HG03442 (cell line): ENCODE measurements at regions not wholly inside any gene's neighbourhood (a gene's known extent, or its start where the extent isn't known, plus 50 kb on each side); places are given as distances from the start of the nearest gene placed in this dataset.
A peak's percentile ranks its signal among the peaks of the same experiment; 100 is the strongest.
"Not testable (repeated sequence)": the region's sequence is repeated elsewhere in the genome, so short reads cannot be mapped to it uniquely, and the experiment has no call there.

Experiments
- ATAC-seq: cut with Tn5 transposase; IDR thresholded peaks from one replicate; pipeline ENCODE4 v1.9.1; 2021; ENCODE audit warnings: mild to moderate bottlenecking, moderate library complexity; ENCODE audit not compliant: unreplicated experiment

DNA sequence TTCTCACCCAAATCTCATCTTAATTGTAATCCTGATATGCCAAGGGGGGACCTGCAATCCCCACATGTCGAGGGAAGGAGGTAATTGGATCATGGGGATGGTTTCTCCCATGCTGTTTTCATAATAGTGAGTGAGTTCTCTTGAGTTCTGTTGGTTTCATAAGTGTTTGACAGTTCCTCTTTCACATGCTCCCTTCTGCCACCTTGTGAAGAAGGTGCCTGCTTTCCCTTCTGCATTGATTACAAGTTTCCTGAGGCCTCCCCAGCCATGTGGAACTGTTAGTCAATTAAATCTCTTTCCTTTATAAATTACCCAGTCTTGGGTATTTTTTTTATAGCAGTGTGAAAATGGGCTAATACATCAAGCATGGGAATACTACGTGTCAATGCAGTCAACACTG is 925.0 kb upstream of the MAN1A1 start:
- peak; percentile 71 for ATAC-seq

DNA sequence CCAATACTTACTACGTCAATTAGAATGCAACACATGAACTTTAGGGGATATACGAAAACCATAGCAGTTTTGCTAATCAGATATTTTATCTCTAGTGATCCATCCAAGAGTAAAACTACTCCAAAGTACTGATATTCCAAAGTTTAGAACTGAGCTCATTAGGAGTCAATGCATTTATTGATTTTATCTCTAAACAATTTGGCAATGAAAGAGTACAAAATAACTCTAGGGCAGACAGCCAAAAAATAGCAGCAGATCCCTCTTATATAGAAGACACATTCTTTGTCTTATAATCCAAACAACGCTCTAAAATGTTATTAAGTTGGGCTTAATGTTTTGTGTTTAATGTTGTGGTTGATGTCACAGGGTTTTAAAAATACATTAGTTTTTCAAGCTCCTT is 923.9 kb upstream of the MAN1A1 start:
- ATAC-seq = no peak

DNA sequence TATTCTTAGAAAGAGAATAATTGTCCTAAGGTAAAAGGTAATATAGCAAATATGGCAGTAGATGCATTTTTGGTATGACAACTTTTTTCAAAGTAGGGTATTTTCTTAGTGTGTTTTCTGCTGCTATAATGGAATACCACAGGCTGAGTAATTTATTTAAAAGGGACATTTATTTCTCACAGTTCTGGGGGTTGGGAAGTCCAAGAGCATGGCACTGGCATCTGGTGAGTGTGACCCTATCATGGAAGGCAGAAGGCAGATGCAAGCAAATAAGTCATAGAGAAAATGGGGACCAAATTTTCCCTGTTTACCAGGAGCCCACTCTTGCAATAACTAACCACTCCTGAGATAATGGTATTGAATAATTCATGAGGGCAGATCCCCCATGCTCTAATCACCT is 922.5 kb upstream of the MAN1A1 start:
- no peak for ATAC-seq

DNA sequence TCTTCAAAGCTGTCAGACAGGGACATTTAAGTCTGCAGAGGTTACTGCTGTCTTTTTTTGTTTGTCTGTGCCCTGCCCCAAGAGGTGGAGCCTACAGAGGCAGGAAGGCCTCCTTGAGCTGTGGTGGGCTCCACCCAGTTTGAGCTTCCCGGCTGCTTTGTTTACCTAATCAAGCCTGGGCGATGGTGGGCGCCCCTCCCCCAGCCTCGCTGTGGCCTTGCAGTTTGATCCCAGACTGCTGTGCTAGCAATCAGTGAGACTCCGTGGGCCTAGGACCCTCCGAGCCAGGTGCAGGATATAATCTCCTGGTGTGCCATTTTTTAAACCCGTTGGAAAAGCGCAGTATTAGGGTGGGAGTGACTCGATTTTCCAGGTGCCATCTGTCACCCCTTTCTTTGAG is 918.7 kb upstream of the MAN1A1 start:
- ATAC-seq = not testable (repeated sequence)

DNA sequence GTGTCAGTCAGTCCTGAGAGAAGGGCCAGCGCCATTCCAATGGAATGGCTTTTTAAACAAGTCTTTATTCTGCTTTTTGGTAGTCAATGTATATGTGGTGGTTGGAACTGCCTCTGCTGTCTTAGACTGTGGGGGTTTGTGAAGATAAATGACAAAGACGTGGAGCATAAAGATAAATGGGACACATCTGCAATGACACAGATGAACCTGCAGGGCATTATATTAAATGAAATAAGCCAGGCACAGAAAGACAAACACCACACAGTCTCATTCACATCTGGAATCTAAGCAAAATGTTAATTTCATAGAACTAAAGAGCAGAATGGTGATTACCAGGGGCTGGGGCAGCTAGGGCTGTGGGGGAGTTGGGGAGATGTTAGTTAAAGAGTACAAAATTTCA is 912.8 kb upstream of the MAN1A1 start:
- ATAC-seq = no peak

DNA sequence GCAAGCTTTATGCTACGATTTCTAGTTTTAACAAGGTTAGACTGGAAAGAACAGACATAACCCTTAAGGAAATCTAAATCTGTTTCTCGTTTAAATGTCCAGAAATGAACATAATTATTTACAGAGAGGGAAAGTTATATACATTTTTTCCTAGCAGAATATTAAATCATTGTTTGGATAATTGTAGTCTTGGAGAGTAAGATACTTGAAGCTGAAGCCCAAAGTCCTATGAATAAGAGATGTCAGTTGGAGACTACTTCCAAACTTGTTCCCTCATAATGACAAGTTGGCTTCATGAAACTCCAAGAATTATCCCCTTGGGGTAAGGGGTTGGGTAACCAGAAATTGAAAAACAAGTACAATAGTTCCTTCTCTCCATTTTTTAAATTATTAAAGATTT is 911.1 kb upstream of the MAN1A1 start:
- no peak for ATAC-seq

DNA sequence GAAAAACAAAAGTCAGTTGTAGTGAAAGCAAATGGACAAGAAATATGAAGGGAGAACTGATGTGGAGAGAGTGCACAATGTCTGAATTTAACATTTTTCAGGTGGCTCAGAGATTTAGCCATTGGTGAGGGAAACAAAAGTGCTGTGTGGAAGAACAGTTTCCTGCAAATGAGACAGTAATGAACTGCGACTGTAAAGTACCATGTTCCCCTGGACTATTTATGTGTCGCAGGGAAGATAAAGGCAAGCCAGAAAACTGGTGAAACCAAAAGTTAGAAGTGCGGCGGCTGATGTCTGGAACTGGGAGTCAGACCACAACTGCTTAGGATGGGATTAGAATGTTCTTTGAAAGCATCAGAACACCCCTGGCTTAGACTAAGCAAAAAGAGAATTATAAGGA is 905.1 kb upstream of the MAN1A1 start:
- no peak for ATAC-seq

DNA sequence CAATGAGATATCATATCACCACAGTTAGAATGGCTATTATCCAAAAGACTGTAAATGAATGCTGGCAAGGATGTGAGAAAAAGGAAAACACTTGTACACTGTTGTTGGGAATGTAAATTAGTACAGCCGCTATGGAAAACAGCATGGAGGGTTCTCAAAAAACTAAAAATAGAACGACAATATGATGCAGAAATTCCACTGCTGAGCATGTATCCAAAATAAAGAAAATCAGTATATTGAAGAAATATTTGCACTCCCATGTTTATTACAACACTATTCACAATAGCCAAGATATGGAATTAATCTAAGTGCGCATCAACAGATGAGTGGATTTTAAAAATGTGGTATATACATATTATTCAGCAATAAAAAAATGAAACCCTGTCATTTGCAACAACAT is 898.9 kb upstream of the MAN1A1 start:
- no peak for ATAC-seq

DNA sequence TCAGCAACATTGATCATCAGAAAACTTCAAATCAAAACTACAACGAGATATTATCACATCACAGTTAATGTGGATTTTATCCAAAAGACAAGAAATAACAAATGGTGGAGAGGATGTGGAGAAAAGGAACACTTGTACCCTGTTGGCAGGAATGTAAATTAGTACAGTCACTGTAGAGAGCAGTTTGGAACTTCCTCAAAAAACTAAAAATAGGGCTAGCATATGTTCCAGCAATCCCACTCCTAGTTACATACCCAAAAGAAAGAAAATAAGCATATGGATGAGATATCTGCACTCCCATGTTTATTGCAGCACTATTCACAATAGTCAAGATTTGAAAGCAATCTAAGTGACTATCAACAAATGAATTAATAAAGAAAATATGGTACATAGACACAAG is 887.7 kb upstream of the MAN1A1 start:
- ATAC-seq = no peak

DNA sequence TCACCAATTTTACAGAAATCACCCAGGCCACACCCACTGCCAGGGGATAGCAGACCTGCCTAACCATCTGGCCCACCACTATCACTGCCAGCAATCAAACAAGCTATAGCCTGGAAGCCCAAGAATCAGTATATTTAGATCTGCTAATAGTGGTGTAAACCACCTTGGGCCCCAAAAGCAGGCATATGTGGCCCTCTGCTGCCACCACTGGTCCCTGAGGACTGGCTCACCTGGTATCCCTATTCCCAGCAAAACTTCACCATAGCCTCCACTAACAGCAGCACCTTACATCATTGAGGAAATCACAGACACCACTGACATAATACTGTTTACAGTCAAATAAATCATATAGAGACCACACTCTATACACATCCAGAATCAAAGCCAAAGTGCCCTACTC is 880.4 kb upstream of the MAN1A1 start:
- ATAC-seq = no peak

DNA sequence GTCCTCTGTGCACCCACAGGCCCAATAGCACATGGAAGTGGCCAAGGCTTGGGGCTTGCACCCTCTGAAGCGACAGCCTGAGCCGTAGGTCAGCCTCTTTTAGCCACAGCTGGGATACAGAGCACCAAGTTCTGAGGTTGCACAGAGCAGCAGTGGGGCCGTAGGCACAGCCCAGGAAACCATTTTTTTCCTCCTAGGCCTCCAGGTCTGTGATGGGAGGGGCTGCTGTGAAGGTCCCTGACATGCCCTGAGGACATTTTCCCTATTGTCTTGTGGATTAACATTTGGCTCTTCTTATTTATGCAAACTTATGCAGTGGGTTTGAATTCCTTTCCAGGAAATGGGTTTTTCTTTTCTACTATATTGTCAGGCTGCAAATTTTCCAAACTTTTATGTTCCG is 878.7 kb upstream of the MAN1A1 start:
- no peak for ATAC-seq

DNA sequence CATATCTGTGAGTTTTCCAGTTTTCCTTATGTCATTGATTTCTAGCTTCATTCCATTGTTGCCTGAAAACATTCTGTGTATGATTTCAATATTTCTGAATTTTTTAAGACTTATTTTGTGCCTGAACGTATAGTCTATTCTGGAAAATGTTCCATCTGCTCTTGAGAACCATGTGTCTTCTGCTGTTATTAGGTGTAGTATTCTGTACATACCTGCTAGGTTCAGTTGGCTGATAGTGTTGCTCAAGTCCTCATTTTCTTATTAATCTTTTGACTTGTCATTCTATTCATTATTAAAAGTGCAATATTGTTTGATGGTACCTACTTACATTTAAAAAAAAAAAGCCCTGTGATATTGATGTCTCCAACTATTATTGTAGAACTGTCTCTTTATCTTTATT is 869.8 kb upstream of the MAN1A1 start:
- no peak for ATAC-seq

DNA sequence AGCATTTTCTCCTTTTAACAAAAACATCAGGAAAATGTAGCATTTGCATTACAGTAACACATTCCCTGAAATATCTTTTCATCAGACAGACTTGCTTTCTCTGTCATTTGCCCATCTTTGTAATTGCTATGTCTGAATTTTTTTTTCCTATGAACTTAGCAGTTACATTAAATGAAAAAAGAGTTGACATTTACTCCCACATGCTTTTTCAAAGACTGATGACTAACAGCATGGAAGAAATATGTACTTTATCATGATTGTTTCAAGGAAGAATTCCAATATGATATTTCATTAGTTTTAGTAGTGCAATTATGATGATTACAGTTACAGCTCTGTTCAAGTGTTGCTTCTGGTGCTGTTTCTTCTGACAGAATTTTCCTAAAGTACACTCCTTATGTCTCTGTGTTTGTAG is 864.5 kb upstream of the MAN1A1 start:
- no peak for ATAC-seq

DNA sequence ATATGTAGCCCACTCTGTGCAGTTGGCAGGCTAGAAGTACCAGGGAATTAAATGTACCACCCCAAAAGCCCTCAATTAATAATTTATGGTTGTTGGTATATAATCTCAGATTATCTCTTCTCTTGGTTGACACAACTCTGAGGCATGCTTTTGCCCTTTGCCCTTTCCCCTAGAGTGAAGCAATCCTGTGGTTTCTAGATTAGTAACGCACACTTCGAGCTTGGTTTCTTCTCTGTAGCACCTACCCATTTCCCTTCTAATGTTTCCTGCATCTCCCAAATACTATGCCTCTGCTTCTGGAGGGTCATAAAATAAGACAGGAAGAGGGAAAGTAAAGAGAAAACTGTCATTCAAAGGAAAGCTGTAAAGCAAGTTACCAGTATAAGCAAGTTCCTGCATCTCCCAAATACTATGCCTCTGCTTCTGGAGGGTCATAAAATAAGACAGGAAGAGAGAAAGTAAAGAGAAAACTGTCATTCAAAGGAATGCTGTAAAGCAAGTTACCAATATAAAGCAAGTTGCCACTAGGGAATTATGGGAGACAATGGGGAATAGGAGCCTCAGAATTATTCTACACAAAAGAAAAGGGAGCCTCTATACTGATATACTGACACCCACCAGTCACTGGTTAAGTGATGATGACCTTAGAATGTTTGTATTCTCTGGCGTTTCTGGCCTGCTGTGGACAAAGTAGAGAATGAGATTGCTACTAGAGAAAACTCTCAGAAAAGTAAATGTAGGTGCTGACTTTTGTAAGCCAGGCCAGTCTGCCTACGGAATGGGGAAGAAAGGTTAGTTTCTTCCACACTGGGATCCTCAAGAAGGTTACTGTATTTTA is 862.6 kb upstream of the MAN1A1 start:
- no peak for ATAC-seq

DNA sequence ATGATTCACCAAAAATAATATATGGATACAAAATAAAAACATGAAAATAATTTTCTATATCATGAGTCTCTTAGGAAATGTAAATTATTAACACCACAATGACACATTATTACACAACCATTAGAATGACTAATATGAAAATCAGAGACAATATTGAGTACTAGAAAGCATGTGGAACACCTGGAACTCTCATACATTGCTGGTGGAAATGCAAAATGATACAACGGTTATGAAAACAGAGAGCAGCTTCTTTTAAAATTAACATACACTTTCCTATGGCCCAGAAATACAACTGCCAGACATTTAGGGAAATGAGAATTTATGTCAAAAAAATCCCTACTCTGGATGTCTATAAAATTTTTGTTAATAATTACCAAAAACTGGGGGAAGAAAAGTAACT is 853.3 kb upstream of the MAN1A1 start:
- ATAC-seq = no peak

DNA sequence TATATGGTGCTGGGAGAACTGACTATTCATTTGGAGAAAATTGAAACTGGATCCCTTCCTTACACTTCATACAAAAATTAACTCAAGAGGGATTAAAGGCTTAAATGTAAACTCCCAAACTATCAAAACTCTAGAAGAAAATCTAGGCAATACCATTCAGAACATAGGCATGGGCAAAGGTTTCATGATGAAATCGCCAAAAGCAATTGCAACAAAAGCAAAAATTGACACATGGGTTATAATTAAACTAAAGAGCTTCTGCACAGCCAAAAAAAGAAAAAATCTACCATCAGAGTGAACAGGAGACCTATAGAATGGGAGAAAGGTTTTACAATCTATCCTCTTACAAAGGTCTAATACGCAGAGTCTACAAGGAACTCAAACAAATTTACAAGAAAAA is 851.3 kb upstream of the MAN1A1 start:
- no peak for ATAC-seq

DNA sequence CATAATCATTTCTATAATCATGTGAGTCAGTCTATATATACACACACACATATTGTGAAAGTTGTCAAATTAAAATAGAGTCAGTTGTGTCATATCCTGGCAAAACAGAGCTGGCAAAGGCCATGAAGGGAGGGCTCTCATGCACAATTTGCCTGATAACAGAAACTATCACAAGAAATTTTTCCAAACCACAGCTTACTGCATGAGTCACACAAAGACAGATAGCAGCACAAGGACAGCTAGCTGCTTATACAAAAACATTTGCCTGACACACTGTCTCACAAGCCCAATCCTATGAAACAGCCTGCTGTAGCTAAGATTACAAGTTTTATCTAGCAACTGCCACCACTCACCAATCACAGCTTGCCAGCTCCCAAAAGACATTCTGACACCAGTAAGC is 848.5 kb upstream of the MAN1A1 start:
- ATAC-seq = no peak

DNA sequence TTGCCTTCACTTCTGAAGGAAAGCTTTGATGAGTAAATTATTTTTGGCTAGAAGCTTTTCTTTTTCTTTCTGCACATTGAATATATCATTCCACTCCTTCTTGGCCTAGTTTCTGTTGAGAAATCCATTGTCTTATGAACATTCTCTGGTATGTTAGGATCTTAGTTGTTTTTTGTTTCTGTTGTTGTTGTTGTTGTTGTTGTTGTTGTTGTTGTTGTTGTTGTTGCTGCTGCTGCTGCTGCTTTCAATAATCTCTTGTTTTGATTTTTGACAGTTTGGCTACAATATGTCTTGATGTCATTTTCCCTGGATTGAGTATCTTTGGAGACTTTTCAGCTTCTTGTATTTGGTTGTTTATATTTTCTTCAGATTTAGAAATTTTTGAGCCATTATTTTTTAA is 836.5 kb upstream of the MAN1A1 start:
- no peak for ATAC-seq

DNA sequence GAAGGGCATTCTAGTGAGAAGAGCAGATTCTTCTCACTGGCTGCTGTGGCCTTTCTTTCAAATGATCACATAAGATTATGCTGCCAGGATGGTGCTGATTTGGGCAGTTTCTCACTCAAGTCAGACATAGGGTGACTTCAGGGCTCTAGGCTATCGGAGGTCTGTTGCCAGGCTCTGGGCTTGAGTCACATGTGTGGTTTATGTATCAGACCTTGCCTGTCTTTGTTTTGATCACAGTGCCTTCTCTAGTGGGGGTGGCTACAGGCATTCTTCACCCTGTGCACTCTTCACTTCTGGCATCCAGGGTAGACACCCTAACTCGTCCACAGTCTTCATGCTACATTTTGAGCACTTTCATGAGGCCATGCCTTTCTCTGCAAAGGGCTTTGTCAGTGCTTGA is 823.7 kb upstream of the MAN1A1 start:
- no peak for ATAC-seq

DNA sequence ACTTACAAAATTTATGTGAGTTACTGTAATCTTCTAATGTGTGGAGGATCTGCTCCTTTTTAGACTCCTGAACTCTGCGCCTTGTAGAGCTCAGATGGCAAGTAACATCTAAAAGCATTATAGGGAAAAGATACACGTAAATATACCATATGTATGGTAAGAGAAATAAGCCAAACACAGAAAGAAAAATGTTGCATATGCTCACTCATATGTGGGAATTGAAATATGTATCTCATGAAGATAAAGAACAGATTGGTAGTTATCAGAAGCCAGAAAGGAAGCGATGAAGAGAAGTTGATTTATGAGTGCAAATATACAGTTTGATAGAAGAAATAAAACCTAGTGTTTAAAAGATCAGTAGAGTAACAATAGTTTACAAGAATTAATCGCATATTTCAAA is 815.0 kb upstream of the MAN1A1 start:
- no peak for ATAC-seq

DNA sequence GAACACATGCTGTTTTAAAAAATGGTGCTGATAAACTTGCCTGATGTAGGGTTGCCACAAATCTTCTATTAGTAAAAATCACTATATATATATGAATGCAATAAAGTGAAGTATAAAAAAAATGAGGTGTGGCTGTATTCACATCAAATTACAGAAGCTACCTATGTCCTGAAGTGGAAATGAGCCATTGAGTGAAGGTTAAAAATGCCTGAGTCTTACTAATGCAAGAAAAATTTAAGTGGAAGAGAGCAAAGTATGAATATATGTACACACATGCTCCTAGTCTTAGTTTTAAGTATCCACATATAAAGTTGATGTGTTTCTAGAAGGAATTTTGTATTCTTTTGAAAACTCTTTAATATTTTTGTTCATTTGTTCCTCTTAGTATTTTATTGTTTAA is 808.3 kb upstream of the MAN1A1 start:
- ATAC-seq = no peak

DNA sequence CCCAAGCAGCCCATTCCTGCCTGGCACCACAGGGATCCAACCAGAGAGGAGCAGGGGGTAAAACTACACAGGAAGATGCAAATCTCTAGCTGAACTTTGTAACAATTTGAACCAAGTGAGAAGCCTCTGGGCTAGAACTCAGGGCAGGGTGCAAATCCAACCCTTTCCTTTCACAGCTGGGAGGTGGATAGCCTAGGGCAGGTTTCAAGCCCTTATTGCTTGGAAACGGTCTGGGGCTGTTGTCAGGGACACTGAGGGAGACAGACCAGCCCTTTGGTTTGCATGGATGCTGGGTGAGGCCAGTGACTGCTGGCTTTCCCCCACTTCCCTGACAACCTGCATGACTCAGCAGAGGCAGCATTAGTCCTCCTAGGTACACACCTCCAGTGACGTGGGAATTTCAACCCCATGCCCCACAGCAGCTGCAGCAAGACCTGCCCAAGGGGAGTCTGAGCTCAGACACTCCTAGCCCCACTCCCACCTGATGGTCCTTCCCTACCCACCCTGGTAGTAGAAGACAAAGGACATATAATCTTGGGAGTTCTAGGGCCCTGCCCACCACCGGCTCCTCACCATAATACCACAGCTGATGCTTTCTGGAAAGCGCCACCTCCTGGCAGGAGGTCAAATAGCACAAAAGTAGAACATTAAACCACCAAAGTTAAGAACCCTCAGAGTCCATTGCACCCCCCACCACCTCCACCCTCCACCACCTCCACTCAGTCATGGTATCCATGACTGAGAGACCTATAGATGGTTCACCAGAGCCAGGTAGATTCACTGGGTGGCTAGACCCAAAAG is 797.7 kb upstream of the MAN1A1 start:
- ATAC-seq = no peak
